ENCODE measurements at regions not wholly inside any gene's neighbourhood (a gene's known extent, or its start where the extent isn't known, plus 50 kb on each side); places are given as distances from the start of the nearest gene placed in this dataset.

- TF ChIP-seq POLR2A (IDR thresholded peaks at IDR 0.05), result no peak
- TF ChIP-seq CTCF (IDR thresholded peaks at IDR 0.05), result no peak
- TF ChIP-seq EP300 (IDR thresholded peaks at IDR 0.05), result no peak
These were observed 1202.7 kb downstream of the OTOL1 start for GRCh38 chr3:162699291-162699690.

Measured in upper lobe of left lung (tissue), 4 donors.